ENCODE measurements at regions not wholly inside any gene's neighbourhood (a gene's known extent, or its start where the extent isn't known, plus 50 kb on each side); places are given as distances from the start of the nearest gene placed in this dataset.

GRCh38 chr4:184939978-184940377 lies 78.3 kb upstream of the HELT start:
- TF ChIP-seq POLR2A (IDR thresholded peaks at IDR 0.05; ENCODE audit: low read length) = no peak
- TF ChIP-seq GATA1 (IDR thresholded peaks at IDR 0.05; ENCODE audit: low read depth, low read length) = no peak

Measured in erythroblast (primary cell).